ENCODE measurements at regions not wholly inside any gene's neighbourhood (a gene's known extent, or its start where the extent isn't known, plus 50 kb on each side); places are given as distances from the start of the nearest gene placed in this dataset.

- TF ChIP-seq POLR2AphosphoS5 (IDR thresholded peaks at IDR 0.05), result no peak
- no peak for TF ChIP-seq CTCF (IDR thresholded peaks at IDR 0.05)
Measured at GRCh38 chr12:91608542-91608941, 425.9 kb upstream of the DCN start.
